OCI-LY3 (cell line): ENCODE measurements at regions not wholly inside any gene's neighbourhood (a gene's known extent, or its start where the extent isn't known, plus 50 kb on each side); places are given as distances from the start of the nearest gene placed in this dataset.

Source experiments
- EZH2phosphoT487 ChIP-seq: fragments of 200-600 bp; shearing (Covaris generic); IDR thresholded peaks from 2 replicates; pipeline ENCODE4 v1.6.1; 2018; ENCODE audit warnings: antibody characterized with exemption, mixed run types, low read depth
- TF ChIP-seq, protein P1 (sequence below): fragments of 200-600, 300-600 bp; sonication (generic); IDR thresholded peaks from 2 replicates; pipeline ENCODE4 v1.5.1; 2014; ENCODE audit warnings: antibody characterized with exemption, low read length, low read depth

DNA sequence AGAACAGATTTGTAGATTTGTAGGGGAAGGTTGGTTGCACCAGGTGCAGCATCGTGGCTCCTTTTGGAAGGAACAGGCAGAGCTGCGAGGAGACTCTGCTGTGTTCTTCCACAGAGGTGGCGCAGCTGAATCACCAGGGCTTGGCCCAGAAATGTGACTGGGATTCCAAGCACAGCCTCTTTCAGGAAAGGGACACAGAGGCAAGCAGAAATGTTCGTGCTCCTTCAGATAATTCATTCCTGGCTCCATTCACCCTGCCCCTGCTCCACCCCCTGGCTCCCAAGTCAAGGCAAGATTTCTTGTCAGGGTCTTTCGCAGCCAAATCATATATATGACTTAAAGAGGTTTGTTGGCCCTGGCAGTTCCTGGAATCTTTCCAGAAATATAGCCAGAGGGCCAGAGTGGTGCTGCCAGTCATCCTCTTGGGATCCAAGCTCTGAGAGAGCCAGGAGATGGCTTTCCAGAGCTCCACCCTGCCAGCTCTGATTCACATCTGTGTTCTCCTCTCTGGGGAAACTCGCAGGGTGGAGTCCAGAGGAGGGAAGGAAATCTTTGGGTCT lies 203.9 kb upstream of the TANK start:
- TF ChIP-seq, protein P1, sequence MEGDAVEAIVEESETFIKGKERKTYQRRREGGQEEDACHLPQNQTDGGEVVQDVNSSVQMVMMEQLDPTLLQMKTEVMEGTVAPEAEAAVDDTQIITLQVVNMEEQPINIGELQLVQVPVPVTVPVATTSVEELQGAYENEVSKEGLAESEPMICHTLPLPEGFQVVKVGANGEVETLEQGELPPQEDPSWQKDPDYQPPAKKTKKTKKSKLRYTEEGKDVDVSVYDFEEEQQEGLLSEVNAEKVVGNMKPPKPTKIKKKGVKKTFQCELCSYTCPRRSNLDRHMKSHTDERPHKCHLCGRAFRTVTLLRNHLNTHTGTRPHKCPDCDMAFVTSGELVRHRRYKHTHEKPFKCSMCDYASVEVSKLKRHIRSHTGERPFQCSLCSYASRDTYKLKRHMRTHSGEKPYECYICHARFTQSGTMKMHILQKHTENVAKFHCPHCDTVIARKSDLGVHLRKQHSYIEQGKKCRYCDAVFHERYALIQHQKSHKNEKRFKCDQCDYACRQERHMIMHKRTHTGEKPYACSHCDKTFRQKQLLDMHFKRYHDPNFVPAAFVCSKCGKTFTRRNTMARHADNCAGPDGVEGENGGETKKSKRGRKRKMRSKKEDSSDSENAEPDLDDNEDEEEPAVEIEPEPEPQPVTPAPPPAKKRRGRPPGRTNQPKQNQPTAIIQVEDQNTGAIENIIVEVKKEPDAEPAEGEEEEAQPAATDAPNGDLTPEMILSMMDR: no peak
- TF ChIP-seq EZH2phosphoT487: no peak
